Activated CD8-positive, alpha-beta memory T cell treated with anti-CD3 and anti-CD28 coated beads, Interleukin-2, amount 10 ng/mL, durations not matched to agents 7 days and 5 days (primary cell): ENCODE measurements at regions not wholly inside any gene's neighbourhood (a gene's known extent, or its start where the extent isn't known, plus 50 kb on each side); places are given as distances from the start of the nearest gene placed in this dataset.

Experiments
- ATAC-seq: fragments of 150-1000 bp; cut with Tn5 transposase; one replicate; pipeline ENCODE4 v1.10.0; 2021; ENCODE audit warnings: moderate library complexity
- CTCF ChIA-PET: fragments of 350-600 bp; sonication (Branson Sonifier 250); formaldehyde crosslinking; loops from one replicate; lab custom pipeline; 2021; ENCODE audit warnings: antibody characterized with exemption; lab: Charles Lee
- DNase-seq: peaks from one replicate; pipeline ENCODE4 v3.0.0-alpha.2; 2020
- H3K27ac Mint-ChIP-seq: one replicate; pipeline ENCODE4 v1.8.0; 2021; ENCODE audit warnings: mild to moderate bottlenecking, mixed read lengths
- H3K27me3 Mint-ChIP-seq: one replicate; pipeline ENCODE4 v1.8.0; 2021; ENCODE audit warnings: mixed read lengths
- H3K36me3 Mint-ChIP-seq: one replicate; pipeline ENCODE4 v1.8.0; 2021; ENCODE audit warnings: mild to moderate bottlenecking, mixed read lengths
- H3K4me1 Mint-ChIP-seq: one replicate; pipeline ENCODE4 v1.8.0; 2021; ENCODE audit warnings: mixed read lengths
- H3K4me3 Mint-ChIP-seq: one replicate; pipeline ENCODE4 v1.8.0; 2021; ENCODE audit warnings: mild to moderate bottlenecking, moderate library complexity, mixed read lengths
- H3K9me3 Mint-ChIP-seq: one replicate; pipeline ENCODE4 v1.8.0; 2022; ENCODE audit warnings: low read depth, mixed read lengths

DNA sequence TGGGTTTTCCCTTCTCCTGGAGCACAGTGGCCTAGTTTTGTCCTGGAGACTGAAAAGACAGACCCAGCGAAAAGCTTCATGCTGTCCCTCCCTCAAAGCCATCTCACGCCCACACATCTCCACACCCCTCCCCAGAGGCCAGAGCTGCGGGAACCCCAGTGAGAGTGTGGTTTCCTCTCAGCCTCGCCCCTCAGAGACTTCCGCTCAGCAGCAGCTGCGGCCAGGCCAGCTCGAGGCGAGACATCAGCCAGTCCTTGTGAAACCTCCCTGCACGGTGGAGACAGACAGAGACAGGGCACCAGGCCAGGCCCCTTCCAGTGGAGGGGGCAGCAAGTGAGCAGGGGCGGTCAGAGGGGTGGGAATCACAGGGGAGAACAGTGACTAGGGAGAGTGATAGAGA lies 77.0 kb upstream of the TNRC6C start:
- Mint-ChIP-seq H3K27me3 (peaks cover 9% of the 10 kb centered on the region), H3K9me3 (no peaks in the 10 kb centered on the region), H3K4me3 (peak overlapping the region; percentile 70), H3K36me3 (peaks cover 5% of the 10 kb centered on the region), H3K27ac (peak overlapping the region; percentile 96), H3K4me1 (peaks cover 40% of the 10 kb centered on the region)
- CTCF ChIA-PET: interaction anchor here (1.3 to 2.6 kb wide), 5 partner anchors 12 to 339 kb away, joined by 4 to 14 read pairs (median 8); partner anchors contain the start of gene TNRC6C
- ATAC-seq (peak; percentile 73), DNase-seq (peak; percentile 94)

DNA sequence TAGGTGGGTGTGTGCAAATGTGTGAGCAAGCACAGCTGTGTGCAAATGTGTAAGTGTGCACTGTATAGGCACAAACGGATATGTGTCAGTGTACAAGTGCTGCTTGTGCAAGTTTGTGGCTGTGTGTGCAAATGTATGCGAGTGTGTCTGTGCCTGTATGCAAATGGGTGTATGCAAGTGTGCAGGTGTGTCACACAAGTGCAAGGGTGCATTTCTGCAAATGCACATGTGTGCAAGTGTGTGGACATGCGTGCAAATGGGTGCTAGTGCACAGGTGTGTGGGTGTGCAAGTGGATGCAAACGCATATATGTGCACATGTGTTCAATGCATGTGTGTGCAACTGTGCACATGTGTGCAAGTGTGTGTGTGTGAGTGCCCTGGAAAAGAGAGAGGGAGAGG lies 76.5 kb upstream of the TNRC6C start:
- DNase-seq (no peak), ATAC-seq (no peak)
- Mint-ChIP-seq H3K27me3 (peaks cover 14% of the 10 kb centered on the region), H3K9me3 (no peaks in the 10 kb centered on the region), H3K27ac (peak overlapping the region; percentile 96), H3K4me1 (peaks cover 44% of the 10 kb centered on the region), H3K4me3 (peak overlapping the region; percentile 70), H3K36me3 (peaks cover 3% of the 10 kb centered on the region)
- CTCF ChIA-PET: interaction anchor here (0.9 to 2.6 kb wide), 4 partner anchors 11 to 132 kb away, joined by 4 to 14 read pairs (median 11); partner anchors contain the start of gene TNRC6C

DNA sequence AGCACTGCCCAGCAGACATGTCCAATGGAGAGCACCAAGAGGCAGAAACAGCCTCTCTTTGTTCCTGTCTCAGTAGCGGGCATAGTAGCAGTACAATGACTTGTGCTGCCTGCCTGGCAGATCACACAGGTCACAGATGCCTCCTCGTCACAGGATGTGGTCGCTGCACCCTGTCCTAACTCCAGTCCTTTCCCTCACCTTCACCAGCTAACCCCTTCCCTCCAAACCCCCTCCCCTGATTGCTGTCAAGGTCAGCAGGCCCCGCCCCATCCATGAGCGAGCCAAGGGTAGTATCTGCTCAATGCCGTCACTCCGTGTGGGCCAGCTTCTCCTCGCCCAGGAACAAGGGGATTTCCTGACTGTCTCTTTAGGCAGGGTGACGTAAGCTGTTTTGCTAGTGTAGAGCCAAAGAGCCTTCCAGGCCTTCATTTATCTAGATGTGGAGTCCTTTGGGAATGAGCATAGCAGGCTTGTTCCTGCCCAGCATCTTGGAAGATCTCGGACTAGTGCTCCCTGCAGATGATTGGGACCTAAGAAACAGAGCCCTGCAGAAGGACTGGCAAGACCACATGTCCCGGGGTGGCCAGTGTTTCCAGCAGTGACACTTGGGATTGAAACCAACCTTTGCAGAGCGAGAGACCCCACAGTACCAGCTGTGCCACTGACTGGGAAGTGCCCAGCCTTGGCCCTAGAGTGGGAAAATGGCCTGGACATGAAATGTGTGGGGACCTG lies 75.9 kb upstream of the TNRC6C start:
- Mint-ChIP-seq H3K27me3 (peaks cover 20% of the 10 kb centered on the region), H3K4me1 (peaks cover 50% of the 10 kb centered on the region), H3K36me3 (peaks cover 2% of the 10 kb centered on the region), H3K4me3 (peak overlapping the region; percentile 70), H3K9me3 (no peaks in the 10 kb centered on the region), H3K27ac (peak overlapping the region; percentile 96)
- ATAC-seq (peak; percentile 80), DNase-seq (peak; percentile 95)
- CTCF ChIA-PET: interaction anchor here (0.7 to 2.6 kb wide), 5 partner anchors 10 to 131 kb away, joined by 3 to 14 read pairs (median 8); partner anchors contain the start of gene TNRC6C

DNA sequence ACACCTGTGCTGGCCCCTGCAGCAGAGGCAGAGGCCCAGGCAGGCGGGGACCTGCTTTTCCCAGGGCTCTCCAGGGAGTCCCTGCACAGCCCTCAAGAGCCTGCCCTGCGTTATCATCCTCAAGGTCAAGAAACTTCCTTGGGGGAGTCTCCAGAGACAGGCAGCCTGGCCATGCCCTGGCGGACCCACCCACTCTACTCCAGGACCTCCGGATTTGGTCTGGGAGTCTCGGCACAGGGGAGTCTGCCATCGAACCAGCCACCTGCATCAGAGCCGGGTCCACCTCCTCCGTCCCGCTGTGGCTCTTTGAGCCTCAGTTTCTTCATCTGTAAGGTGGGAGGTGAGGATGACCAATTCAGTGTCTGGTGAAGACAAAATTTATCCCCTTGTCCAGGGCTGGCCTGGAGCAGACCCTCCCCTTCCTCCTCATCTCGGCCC lies 75.3 kb upstream of the TNRC6C start:
- Mint-ChIP-seq H3K9me3 (no peaks in the 10 kb centered on the region), H3K27me3 (peaks cover 25% of the 10 kb centered on the region), H3K27ac (peak overlapping the region; percentile 96), H3K36me3 (peaks cover 2% of the 10 kb centered on the region), H3K4me3 (no peak overlapping the region), H3K4me1 (peaks cover 55% of the 10 kb centered on the region)
- CTCF ChIA-PET: interaction anchor here (0.7 to 2.6 kb wide), 4 partner anchors 10 to 75 kb away, joined by 3 to 14 read pairs (median 9); partner anchors contain the start of gene TNRC6C
- ATAC-seq: no peak
- DNase-seq: no peak

GRCh38 chr17:77884019-77884418 lies 74.5 kb upstream of the TNRC6C start:
- H3K27ac Mint-ChIP-seq: peak overlapping the region; percentile 71
- H3K27me3 Mint-ChIP-seq: peaks cover 32% of the 10 kb centered on the region
- no peak overlapping the region for H3K4me3 Mint-ChIP-seq
- H3K36me3 Mint-ChIP-seq: no peaks in the 10 kb centered on the region
- peaks cover 58% of the 10 kb centered on the region for H3K4me1 Mint-ChIP-seq
- CTCF ChIA-PET: no interaction called here
- no peaks in the 10 kb centered on the region for H3K9me3 Mint-ChIP-seq
- DNase-seq (no peak), ATAC-seq (no peak)

GRCh38 chr17:77884967-77885641 lies 73.4 kb upstream of the TNRC6C start:
- no peaks in the 10 kb centered on the region for H3K9me3 Mint-ChIP-seq
- no peak for ATAC-seq
- no peak overlapping the region for H3K4me3 Mint-ChIP-seq
- H3K4me1 Mint-ChIP-seq: peaks cover 55% of the 10 kb centered on the region
- no peaks in the 10 kb centered on the region for H3K36me3 Mint-ChIP-seq
- H3K27ac Mint-ChIP-seq: no peak overlapping the region
- CTCF ChIA-PET: no interaction called here
- DNase-seq: no peak
- peaks cover 41% of the 10 kb centered on the region for H3K27me3 Mint-ChIP-seq

GRCh38 chr17:77885678-77886386 lies 72.7 kb upstream of the TNRC6C start:
- Mint-ChIP-seq H3K27ac (no peak overlapping the region), H3K27me3 (peaks cover 41% of the 10 kb centered on the region), H3K36me3 (no peaks in the 10 kb centered on the region), H3K9me3 (no peaks in the 10 kb centered on the region), H3K4me1 (peaks cover 49% of the 10 kb centered on the region), H3K4me3 (no peak overlapping the region)
- DNase-seq (no peak), ATAC-seq (no peak)
- CTCF ChIA-PET: interaction anchor here (1.0 kb wide), 1 partner anchor 9 kb away, joined by 3 read pairs; no protein-coding TSS in a partner anchor

- Mint-ChIP-seq H3K4me3 (no peak overlapping the region), H3K27ac (no peak overlapping the region), H3K9me3 (no peaks in the 10 kb centered on the region), H3K36me3 (no peaks in the 10 kb centered on the region), H3K4me1 (peaks cover 44% of the 10 kb centered on the region), H3K27me3 (peaks cover 41% of the 10 kb centered on the region)
- no peak for ATAC-seq
- CTCF ChIA-PET: interaction anchor here (1.0 kb wide), 1 partner anchor 9 kb away, joined by 3 read pairs; no protein-coding TSS in a partner anchor
- DNase-seq: no peak
Measured at GRCh38 chr17:77886387-77886728, 72.1 kb upstream of the TNRC6C start.

GRCh38 chr17:77887110-77887463 lies 71.4 kb upstream of the TNRC6C start:
- no peak for ATAC-seq
- H3K27ac Mint-ChIP-seq: peak overlapping the region; percentile 9
- peak overlapping the region; percentile 69 for H3K4me3 Mint-ChIP-seq
- H3K36me3 Mint-ChIP-seq: no peaks in the 10 kb centered on the region
- H3K4me1 Mint-ChIP-seq: peaks cover 36% of the 10 kb centered on the region
- DNase-seq: no peak
- H3K27me3 Mint-ChIP-seq: peaks cover 41% of the 10 kb centered on the region
- no peaks in the 10 kb centered on the region for H3K9me3 Mint-ChIP-seq
- CTCF ChIA-PET: interaction anchor here (0.6 to 0.9 kb wide), 2 partner anchors 9 to 476 kb away, joined by 3 read pairs; no protein-coding TSS in a partner anchor

DNA sequence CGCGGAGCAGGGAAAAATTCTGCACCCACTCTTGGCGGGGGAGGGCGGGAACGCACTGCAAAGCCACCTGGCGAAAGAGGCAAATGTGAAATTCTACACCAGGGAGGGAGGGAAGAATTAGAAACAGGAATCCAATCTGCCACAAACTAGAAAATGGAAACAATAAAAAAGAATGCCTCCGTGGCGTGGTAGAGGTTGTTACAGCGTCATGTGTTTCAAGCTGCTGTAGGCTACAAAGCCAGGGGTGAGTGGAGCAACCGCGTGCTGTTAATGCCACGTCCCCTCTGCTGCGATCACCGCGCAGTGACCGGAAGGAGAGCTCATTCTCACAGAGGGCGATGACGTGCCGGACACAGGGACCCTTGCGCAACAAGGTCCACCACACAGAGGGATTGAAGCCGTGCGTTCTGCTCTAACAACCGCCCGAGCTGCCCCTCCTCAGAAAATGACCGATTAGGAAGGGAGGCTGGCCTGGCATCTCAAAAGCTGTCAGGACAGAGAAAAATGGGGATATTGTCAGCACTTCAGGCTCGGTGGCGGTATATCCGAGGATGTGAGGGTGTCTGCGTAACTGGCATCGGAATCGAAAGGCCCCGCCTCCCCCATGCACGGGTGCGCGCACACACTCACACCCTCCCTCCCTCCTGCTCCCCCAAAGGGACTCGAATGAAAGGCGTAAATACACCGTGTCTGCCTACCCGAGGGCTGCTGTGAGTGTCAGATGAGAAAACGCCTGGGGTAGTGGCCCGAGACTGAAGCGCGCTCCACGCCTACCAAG lies 70.8 kb upstream of the TNRC6C start:
- CTCF ChIA-PET: interaction anchor here (0.6 to 0.9 kb wide), 2 partner anchors 10 to 476 kb away, joined by 3 read pairs; no protein-coding TSS in a partner anchor
- H3K27me3 Mint-ChIP-seq: peaks cover 41% of the 10 kb centered on the region
- H3K36me3 Mint-ChIP-seq: no peaks in the 10 kb centered on the region
- DNase-seq (peak; percentile 76), ATAC-seq (peak; percentile 83)
- H3K27ac Mint-ChIP-seq: peak overlapping the region; percentile 9
- H3K4me1 Mint-ChIP-seq: peaks cover 31% of the 10 kb centered on the region
- H3K4me3 Mint-ChIP-seq: peak overlapping the region; percentile 69
- H3K9me3 Mint-ChIP-seq: no peaks in the 10 kb centered on the region

DNA sequence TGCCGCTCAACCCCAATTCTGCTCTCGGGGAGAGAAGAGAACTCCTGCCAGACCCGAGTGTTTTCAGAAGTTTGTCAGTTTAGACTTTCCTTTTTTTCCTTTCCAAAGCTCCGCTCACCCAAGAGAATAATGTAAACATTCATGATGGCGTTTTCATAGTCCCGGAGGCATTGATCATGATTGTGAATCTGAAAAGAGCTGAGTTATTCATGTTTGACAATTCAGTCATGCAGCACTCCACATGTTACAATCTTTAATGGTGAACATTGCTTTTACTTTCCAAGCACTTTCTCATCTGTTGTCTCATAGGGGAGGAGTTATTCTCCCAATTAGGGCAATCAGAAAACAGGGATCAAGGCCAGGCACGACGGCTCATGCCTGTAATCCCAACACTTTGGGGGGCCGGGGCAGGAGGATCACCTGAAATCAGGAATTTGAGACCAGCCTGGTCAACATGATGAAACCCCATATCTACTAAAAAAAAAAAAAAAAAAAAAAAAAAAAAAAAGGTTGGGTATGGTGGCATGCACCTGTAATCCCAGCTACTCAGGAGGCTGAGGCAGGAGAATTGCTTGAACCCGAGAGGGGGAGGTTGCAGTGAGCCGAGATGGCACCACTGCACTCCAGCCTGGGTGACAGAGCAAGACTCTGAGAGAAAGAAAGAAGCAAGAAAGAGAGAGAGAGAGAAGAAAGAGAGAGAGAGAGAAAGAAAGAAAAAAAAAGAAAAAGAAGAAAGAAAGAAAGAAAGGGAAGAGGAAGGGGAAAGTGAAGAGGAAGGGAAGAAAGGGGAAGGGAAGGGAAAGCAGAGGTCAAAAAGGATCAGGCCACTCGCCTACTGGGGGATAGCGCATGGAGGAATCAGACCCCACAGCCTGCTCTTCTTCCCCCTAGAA lies 70.0 kb upstream of the TNRC6C start:
- CTCF ChIA-PET: no interaction called here
- Mint-ChIP-seq H3K27me3 (peaks cover 41% of the 10 kb centered on the region), H3K9me3 (no peaks in the 10 kb centered on the region), H3K4me3 (peak overlapping the region; percentile 69), H3K27ac (no peak overlapping the region), H3K4me1 (peaks cover 35% of the 10 kb centered on the region), H3K36me3 (no peaks in the 10 kb centered on the region)
- DNase-seq (no peak), ATAC-seq (no peak)

GRCh38 chr17:77889135-77889505 lies 69.4 kb upstream of the TNRC6C start:
- H3K27ac Mint-ChIP-seq: no peak overlapping the region
- H3K36me3 Mint-ChIP-seq: no peaks in the 10 kb centered on the region
- H3K4me1 Mint-ChIP-seq: peaks cover 37% of the 10 kb centered on the region
- DNase-seq (no peak), ATAC-seq (no peak)
- H3K4me3 Mint-ChIP-seq: no peak overlapping the region
- CTCF ChIA-PET: no interaction called here
- H3K9me3 Mint-ChIP-seq: no peaks in the 10 kb centered on the region
- peaks cover 41% of the 10 kb centered on the region for H3K27me3 Mint-ChIP-seq
